ENCODE measurements at regions not wholly inside any gene's neighbourhood (a gene's known extent, or its start where the extent isn't known, plus 50 kb on each side); places are given as distances from the start of the nearest gene placed in this dataset.

DNA sequence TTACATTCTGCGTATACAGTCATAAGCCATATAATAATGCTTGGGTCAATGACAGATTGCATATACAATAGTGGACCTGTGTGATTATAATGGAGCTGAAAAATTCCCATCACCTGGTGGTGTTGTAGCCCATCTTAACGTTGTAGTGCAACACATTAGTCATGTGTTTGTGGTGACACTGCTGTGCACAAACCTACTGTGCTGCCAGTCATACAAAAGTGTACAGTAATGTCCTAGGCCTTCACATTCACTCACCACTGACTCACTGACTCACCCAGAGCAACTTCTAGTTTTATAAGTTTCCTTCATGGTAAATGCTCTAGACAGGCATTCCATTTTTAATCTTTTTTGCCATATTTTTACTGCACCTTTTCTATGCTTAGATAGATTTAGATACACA lies 194.8 kb upstream of the SEL1L start:
- TF ChIP-seq, protein P1, sequence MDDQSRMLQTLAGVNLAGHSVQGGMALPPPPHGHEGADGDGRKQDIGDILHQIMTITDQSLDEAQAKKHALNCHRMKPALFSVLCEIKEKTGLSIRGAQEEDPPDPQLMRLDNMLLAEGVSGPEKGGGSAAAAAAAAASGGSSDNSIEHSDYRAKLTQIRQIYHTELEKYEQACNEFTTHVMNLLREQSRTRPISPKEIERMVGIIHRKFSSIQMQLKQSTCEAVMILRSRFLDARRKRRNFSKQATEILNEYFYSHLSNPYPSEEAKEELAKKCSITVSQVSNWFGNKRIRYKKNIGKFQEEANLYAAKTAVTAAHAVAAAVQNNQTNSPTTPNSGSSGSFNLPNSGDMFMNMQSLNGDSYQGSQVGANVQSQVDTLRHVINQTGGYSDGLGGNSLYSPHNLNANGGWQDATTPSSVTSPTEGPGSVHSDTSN (CRISPR knock-in tag; IDR thresholded peaks at IDR 0.05) = no peak
- TF ChIP-seq, protein P2, sequence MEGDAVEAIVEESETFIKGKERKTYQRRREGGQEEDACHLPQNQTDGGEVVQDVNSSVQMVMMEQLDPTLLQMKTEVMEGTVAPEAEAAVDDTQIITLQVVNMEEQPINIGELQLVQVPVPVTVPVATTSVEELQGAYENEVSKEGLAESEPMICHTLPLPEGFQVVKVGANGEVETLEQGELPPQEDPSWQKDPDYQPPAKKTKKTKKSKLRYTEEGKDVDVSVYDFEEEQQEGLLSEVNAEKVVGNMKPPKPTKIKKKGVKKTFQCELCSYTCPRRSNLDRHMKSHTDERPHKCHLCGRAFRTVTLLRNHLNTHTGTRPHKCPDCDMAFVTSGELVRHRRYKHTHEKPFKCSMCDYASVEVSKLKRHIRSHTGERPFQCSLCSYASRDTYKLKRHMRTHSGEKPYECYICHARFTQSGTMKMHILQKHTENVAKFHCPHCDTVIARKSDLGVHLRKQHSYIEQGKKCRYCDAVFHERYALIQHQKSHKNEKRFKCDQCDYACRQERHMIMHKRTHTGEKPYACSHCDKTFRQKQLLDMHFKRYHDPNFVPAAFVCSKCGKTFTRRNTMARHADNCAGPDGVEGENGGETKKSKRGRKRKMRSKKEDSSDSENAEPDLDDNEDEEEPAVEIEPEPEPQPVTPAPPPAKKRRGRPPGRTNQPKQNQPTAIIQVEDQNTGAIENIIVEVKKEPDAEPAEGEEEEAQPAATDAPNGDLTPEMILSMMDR (tag by site-specific recombination; IDR thresholded peaks at IDR 0.05) = no peak
- no peak for TF ChIP-seq ZNF175 (tag by site-specific recombination; IDR thresholded peaks at IDR 0.05)
